GM12864 (cell line): ENCODE measurements at regions not wholly inside any gene's neighbourhood (a gene's known extent, or its start where the extent isn't known, plus 50 kb on each side); places are given as distances from the start of the nearest gene placed in this dataset.

Experiments
- DNase-seq: peaks from one replicate; pipeline ENCODE4 v3.0.0-alpha.2; 2011; ENCODE audit warnings: low read depth
- H3K4me3 ChIP-seq: 2 replicates; pipeline ENCODE4 v1.5.1; 2011; ENCODE audit warnings: mild to moderate bottlenecking, low read depth, low read length, control low read depth
- TF ChIP-seq, protein P1 (sequence below): IDR thresholded peaks from 2 replicates; pipeline ENCODE4 v1.5.1; 2011; ENCODE audit warnings: low read depth, mild to moderate bottlenecking, moderate library complexity, low read length, control low read depth, inconsistent platforms; ENCODE audit errors: missing control alignments

DNA sequence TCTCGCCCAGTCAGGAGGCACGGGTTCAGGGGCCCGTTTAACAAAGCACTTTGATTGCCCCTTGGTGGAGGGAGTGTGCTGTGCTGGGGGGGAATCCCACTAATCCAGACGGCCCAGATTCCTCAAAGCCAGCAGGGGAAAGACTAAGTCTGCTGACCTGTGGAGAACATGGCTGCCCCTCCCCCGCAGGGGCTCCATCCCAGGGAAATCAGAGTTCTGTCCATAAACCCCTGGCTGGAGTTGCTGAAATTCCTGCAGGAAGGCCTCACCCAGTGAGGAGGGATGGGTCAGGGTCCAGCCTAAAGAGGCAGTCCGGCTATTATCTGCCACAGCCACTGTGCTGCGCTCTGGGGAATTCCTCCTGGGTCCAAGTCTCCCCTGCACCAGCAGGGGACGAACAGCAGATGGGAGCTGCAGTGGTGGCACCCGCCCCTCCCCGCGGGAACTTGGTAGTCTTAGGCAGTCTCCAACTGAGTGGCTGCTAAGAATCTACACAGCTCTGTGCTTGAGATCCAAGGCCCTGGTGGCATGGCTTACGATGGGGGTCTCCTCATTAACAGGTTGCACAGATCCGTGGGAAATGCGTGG is 174.0 kb upstream of the DAB2 start:
- no peak overlapping the region for H3K4me3 ChIP-seq
- no peak for DNase-seq
- TF ChIP-seq, protein P1, sequence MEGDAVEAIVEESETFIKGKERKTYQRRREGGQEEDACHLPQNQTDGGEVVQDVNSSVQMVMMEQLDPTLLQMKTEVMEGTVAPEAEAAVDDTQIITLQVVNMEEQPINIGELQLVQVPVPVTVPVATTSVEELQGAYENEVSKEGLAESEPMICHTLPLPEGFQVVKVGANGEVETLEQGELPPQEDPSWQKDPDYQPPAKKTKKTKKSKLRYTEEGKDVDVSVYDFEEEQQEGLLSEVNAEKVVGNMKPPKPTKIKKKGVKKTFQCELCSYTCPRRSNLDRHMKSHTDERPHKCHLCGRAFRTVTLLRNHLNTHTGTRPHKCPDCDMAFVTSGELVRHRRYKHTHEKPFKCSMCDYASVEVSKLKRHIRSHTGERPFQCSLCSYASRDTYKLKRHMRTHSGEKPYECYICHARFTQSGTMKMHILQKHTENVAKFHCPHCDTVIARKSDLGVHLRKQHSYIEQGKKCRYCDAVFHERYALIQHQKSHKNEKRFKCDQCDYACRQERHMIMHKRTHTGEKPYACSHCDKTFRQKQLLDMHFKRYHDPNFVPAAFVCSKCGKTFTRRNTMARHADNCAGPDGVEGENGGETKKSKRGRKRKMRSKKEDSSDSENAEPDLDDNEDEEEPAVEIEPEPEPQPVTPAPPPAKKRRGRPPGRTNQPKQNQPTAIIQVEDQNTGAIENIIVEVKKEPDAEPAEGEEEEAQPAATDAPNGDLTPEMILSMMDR = no peak

DNA sequence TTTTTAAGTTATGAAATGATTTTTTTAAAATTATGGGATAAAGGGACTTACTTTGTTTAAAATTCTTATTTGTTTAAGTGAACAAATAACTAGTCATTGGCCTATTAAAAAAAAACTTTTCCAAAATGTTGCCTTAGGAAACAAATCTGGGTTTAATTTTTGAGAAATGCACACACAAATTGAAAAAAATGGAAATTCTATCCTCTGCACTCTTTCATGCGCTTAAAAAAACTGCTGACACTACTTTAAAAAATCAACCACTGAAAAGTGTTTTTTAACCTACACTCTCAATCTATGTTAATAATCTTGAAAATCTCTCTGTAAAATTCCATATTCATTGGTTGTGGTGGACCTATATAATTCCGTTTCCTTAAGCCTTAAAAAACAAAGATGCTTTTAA is 163.4 kb upstream of the DAB2 start:
- DNase-seq = no peak
- TF ChIP-seq, protein P1 = no peak
- H3K4me3 ChIP-seq = no peak overlapping the region

DNA sequence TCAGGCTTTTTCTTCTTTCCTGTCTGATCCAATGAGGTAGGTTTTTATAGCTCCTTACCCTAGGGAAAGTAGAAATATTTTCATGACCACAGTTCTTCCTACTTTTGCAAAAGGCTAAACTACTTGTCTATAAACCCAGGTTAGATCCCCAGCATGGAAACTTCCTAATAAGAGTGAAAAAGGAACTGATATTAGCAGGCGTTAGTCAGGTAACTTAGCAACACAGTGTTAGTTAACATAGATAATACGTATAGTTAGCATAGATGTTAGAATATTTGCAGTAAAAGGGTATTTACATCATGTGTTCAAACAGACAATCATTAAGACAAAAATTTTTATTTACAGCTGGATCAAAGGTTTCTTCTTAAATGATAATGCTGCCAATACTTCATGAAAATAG is 162.9 kb upstream of the DAB2 start:
- no peak overlapping the region for H3K4me3 ChIP-seq
- no peak for DNase-seq
- TF ChIP-seq, protein P1 = no peak

DNA sequence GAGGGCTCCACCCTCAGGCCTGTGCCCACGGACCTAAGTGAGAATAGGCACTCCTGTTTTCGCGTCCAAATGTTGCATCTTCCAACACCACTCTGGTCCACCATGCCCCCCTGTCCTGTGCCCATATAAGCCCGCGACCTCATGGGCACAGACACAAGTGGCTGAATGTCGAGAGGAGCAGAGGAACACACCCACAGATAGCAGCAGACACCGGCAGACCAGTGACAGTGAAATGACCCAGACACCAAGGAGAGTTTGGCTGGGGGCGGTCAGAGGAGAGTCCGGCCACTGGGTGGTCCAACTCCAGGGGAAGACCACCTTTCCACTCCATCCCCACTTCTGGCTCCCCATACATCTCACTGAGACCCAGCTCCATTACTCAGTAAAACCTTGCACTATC is 161.4 kb upstream of the DAB2 start:
- DNase-seq = no peak
- TF ChIP-seq, protein P1 = no peak
- H3K4me3 ChIP-seq = no peak overlapping the region

DNA sequence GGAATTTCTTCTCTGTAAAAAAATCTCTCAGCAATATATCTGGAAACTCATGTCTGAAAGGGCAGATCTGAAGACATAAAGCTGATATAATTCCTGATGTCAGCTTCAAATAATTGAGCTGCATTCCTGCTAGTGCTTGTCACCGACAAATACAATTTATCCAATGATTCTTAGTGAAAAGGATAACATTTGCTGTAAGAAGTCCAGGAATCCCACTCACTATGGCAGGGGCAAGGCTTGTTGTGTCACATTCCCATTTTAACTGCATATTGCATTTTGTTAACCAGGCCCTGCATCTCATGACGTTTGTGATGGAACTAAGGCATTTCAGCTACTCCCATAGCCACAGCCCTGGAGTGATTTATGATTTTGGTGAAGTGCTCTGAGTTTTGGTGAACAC is 160.1 kb upstream of the DAB2 start:
- TF ChIP-seq, protein P1 = no peak
- H3K4me3 ChIP-seq = no peak overlapping the region

DNA sequence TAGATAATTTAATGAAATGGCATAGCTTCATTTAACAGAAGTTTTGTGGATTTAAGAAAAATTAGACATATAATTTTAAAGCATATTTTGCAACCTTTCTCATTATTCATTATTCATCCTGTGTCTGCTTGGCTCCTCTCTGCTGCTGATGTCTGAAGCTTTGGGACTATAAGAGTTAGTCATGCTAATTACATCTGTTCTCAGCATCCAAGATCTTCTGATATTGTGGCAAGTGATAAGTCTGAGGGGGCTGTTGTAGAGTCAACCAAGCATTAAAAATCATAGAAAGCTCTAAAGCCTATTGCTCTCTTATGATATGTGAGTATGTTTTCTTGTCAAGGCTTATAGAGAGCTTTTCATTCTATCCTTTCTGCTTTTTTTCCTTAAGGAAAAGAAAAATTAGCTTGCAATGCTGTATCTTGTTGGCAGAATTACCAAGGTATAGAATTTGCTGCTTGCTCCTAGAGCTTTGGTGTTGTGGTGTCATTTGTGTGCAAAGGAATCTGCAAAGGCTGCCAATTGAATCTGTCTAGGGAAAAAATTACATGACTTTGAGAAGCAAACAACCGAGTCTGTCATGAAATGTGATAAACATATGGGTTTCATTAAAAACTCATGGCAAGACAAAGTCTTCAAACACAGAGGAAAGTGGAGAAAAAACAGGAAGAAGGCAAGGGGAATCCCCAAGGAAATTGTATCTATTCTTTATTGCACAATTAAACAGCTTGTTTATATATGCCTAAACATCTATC is 156.1 kb upstream of the DAB2 start:
- TF ChIP-seq, protein P1 = no peak

More for the DNA sequence above, 160.1 kb upstream of the DAB2 start:
- DNase-seq = no peak

DNA sequence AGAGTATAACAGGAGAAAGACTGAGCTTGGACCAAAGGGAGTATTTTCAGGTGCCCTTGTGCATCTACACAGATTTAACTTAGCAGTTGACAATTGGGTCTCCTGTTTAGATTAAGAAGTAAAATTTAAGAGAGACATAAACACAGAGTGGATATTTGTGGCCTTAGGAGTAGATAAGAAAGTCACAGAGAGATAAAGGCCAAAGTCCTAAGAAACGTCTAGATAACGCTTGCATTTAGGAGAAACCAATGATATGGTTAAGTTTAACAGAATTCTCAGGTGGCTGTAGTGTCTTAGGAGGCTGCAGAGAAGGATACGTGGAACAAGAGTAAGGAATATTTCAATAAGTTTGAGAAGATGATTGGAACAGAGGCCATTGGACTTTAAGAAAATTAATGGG is 155.0 kb upstream of the DAB2 start:
- no peak overlapping the region for H3K4me3 ChIP-seq
- TF ChIP-seq, protein P1 = no peak
- DNase-seq = no peak

More for the DNA sequence above, 156.1 kb upstream of the DAB2 start:
- H3K4me3 ChIP-seq = no peak overlapping the region
- DNase-seq = no peak
